ENCODE measurements at regions not wholly inside any gene's neighbourhood (a gene's known extent, or its start where the extent isn't known, plus 50 kb on each side); places are given as distances from the start of the nearest gene placed in this dataset.

GRCh38 chr6:40929176-40929575 lies 109.8 kb downstream of the UNC5CL start:
- CTCF ChIA-PET: no interaction called here
- Histone ChIP-seq H3K27ac (ENCODE audit: low read depth, low read length) (no peak overlapping the region), H3K36me3 (ENCODE audit: control insufficient read depth in 1 of 2, insufficient read depth in 2 of 2, low read length in 2 of 2) (no peaks in the 10 kb centered on the region), H3K4me2 (ENCODE audit: low read length) (no peak overlapping the region), H2AFZ (ENCODE audit: low read depth, low read length, poor library complexity, severe bottlenecking) (no peak overlapping the region), H3K4me1 (ENCODE audit: control insufficient read depth in 1 of 2, insufficient read depth in 2 of 2, low read length in 2 of 2) (peaks cover 0 to 5% of the 10 kb centered on the region in 2 experiments; a peak in 1 of 4 replicates), H3K27me3 (ENCODE audit: insufficient read depth, low read length) (peaks cover 10% of the 10 kb centered on the region), H4K20me1 (ENCODE audit: insufficient read depth) (no peaks in the 10 kb centered on the region), H3K9me2 (ENCODE audit: insufficient read depth) (no peaks in the 10 kb centered on the region), H3K4me3 (replicated peaks in 1 of 2; ENCODE audit: low read depth in 1 of 2, low read length in 2 of 2) (no peak overlapping the region), H3K9ac (ENCODE audit: low read length) (no peak overlapping the region), H3K79me2 (ENCODE audit: insufficient read depth, low read length) (no peaks in the 10 kb centered on the region), H3K9me3 (ENCODE audit: control insufficient read depth in 1 of 2, insufficient read depth in 1 of 2, low read depth in 1 of 2, low read length in 2 of 2) (no peaks in the 10 kb centered on the region)
- intact Hi-C loops (cut with micrococcal nuclease): no loop called here
- ATAC-seq (no peak), DNase-seq (ENCODE audit: low read depth, low spot score) (no peak)
- BruUV-seq (replicated peaks): no TSS peak
- POLR2A ChIA-PET: no interaction called here
- no peak for TF ChIP-seq RAD21 (IDR thresholded peaks at IDR 0.05; ENCODE audit: low read depth)
- RAD21 ChIA-PET (ENCODE audit: low non-redundant PET in 1 of 2, low total read pairs in 2 of 2, uncharacterized antibody in 2 of 2, unreplicated experiment in 2 of 2): no interaction called here

- ChIA-PET CTCF (no interaction called here), POLR2A (no interaction called here), RAD21 (ENCODE audit: low non-redundant PET in 1 of 2, low total read pairs in 2 of 2, uncharacterized antibody in 2 of 2, unreplicated experiment in 2 of 2) (no interaction called here)
- intact Hi-C loops (cut with micrococcal nuclease): no loop called here
- ATAC-seq (no peak), DNase-seq (ENCODE audit: low read depth, low spot score) (no peak)
- no peaks in the 10 kb centered on the region for H4K20me1 ChIP-seq (ENCODE audit: insufficient read depth)
- H3K9me2 ChIP-seq (ENCODE audit: insufficient read depth): no peaks in the 10 kb centered on the region
- H3K4me3 ChIP-seq (replicated peaks in 1 of 2; ENCODE audit: low read depth in 1 of 2, low read length in 2 of 2): no peak overlapping the region
- H3K27ac ChIP-seq (ENCODE audit: low read depth, low read length): no peak overlapping the region
- H3K4me2 ChIP-seq (ENCODE audit: low read length): no peak overlapping the region
- no peaks in the 10 kb centered on the region for H3K36me3 ChIP-seq (ENCODE audit: control insufficient read depth in 1 of 2, insufficient read depth in 2 of 2, low read length in 2 of 2)
- H3K9ac ChIP-seq (ENCODE audit: low read length): no peak overlapping the region
- no peak overlapping the region for H2AFZ ChIP-seq (ENCODE audit: low read depth, low read length, poor library complexity, severe bottlenecking)
- no peaks in the 10 kb centered on the region for H3K9me3 ChIP-seq (ENCODE audit: control insufficient read depth in 1 of 2, insufficient read depth in 1 of 2, low read depth in 1 of 2, low read length in 2 of 2)
- peaks cover 0 to 5% of the 10 kb centered on the region in 2 experiments; a peak in 1 of 4 replicates for H3K4me1 ChIP-seq (ENCODE audit: control insufficient read depth in 1 of 2, insufficient read depth in 2 of 2, low read length in 2 of 2)
- no TSS peak for BruUV-seq (replicated peaks)
- peaks cover 10% of the 10 kb centered on the region for H3K27me3 ChIP-seq (ENCODE audit: insufficient read depth, low read length)
- TF ChIP-seq FOSL1 (IDR thresholded peaks at IDR 0.05; ENCODE audit: low read depth): no peak
- no peak for TF ChIP-seq TCF7L2 (IDR thresholded peaks at IDR 0.05; ENCODE audit: borderline replicate concordance, extremely low read depth, insufficient read depth, insufficient read length)
- TF ChIP-seq JUND (IDR thresholded peaks at IDR 0.05): no peak
- TF ChIP-seq CBX3 (IDR thresholded peaks at IDR 0.05; ENCODE audit: low read depth): no peak
- TF ChIP-seq MAX (IDR thresholded peaks at IDR 0.05): no peak
- no peak for TF ChIP-seq ZBTB33 (IDR thresholded peaks at IDR 0.05; ENCODE audit: extremely low read depth, insufficient replicate concordance, low read length)
- no peak for TF ChIP-seq RAD21 (IDR thresholded peaks at IDR 0.05; ENCODE audit: low read depth)
- TF ChIP-seq EZH2 (IDR thresholded peaks at IDR 0.05): no peak
- TF ChIP-seq ELF1 (IDR thresholded peaks at IDR 0.05; ENCODE audit: borderline replicate concordance, low read depth): no peak
- no peaks in the 10 kb centered on the region for H3K79me2 ChIP-seq (ENCODE audit: insufficient read depth, low read length)
These were observed 110.3 kb downstream of the UNC5CL start for GRCh38 chr6:40928763-40929162.

Measured in HCT116 (cell line).